ENCODE measurements at regions not wholly inside any gene's neighbourhood (a gene's known extent, or its start where the extent isn't known, plus 50 kb on each side); places are given as distances from the start of the nearest gene placed in this dataset.

GRCh38 chr6:1047981-1048541 lies 263.8 kb upstream of the FOXQ1 start:
- no peak for TF ChIP-seq POLR2A (IDR thresholded peaks at IDR 0.05; ENCODE audit: low read length)
- no peak for TF ChIP-seq GATA1 (IDR thresholded peaks at IDR 0.05; ENCODE audit: low read depth, low read length)
